ENCODE measurements at regions not wholly inside any gene's neighbourhood (a gene's known extent, or its start where the extent isn't known, plus 50 kb on each side); places are given as distances from the start of the nearest gene placed in this dataset.

DNA sequence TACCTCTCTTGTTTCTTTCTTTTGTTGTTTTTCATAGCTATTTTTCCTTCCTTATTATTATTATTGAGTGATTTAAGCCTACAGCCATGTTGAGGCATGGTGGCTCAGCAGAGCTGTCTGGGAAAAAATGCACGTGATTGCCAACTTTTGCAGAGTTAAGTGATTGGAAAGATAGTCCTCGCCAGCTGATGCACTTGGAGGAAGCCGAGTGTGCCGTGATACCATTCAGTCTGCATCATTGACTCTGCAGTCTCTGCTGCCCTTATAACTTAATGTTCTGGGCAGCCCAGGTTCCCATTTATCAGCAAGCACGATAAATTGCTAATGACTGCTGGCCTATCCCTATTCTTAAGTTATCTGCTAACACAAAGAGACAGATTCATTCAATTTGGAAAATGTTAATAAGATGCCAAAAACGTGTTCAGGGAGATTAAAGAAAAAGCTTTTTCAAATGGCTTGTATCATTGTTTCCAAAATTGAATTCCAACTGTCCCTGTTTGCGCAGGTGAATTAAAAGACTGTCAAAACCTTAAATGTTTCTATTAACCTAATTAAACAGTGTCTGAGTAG is 232.9 kb upstream of the NPY start:
- CTCF ChIA-PET, result no interaction called here
- POLR2A ChIA-PET, result no interaction called here
- Mint-ChIP-seq H3K27ac (no peak overlapping the region), H3K36me3 (no peaks in the 10 kb centered on the region), H3K4me1 (ENCODE audit: low read depth) (peaks cover 6% of the 10 kb centered on the region), H3K4me3 (no peak overlapping the region), H3K9me3 (no peaks in the 10 kb centered on the region), H3K27me3 (peaks cover 11% of the 10 kb centered on the region)
- intact Hi-C loops (cut with micrococcal nuclease), result no loop called here
- DNase-seq, result no peak

- POLR2A ChIA-PET, result no interaction called here
Observed at GRCh38 chr7:24051651-24052050, 232.3 kb upstream of the NPY start.

GRCh38 chr7:24052572-24053260 is 231.3 kb upstream of the NPY start:
- DNase-seq, result no peak
- Mint-ChIP-seq H3K4me3 (no peak overlapping the region), H3K9me3 (no peaks in the 10 kb centered on the region), H3K36me3 (no peaks in the 10 kb centered on the region), H3K27ac (no peak overlapping the region), H3K4me1 (ENCODE audit: low read depth) (peaks cover 6% of the 10 kb centered on the region), H3K27me3 (peaks cover 16% of the 10 kb centered on the region)
- POLR2A ChIA-PET, result no interaction called here
- intact Hi-C loops (cut with micrococcal nuclease), result no loop called here
- CTCF ChIA-PET, result interaction anchor here (0.6 kb wide), 1 partner anchor 748 kb away, joined by 3 read pairs; no protein-coding TSS in a partner anchor

More at GRCh38 chr7:24051651-24052050, 232.3 kb upstream of the NPY start:
- CTCF ChIA-PET, result no interaction called here
- H3K27ac Mint-ChIP-seq, result no peak overlapping the region
- no peaks in the 10 kb centered on the region for H3K9me3 Mint-ChIP-seq
- H3K27me3 Mint-ChIP-seq, result peaks cover 12% of the 10 kb centered on the region
- intact Hi-C loops (cut with micrococcal nuclease), result no loop called here
- H3K4me3 Mint-ChIP-seq, result no peak overlapping the region
- no peak for DNase-seq
- H3K4me1 Mint-ChIP-seq (ENCODE audit: low read depth), result peaks cover 6% of the 10 kb centered on the region
- H3K36me3 Mint-ChIP-seq, result no peaks in the 10 kb centered on the region

GRCh38 chr7:24054236-24054635 is 229.8 kb upstream of the NPY start:
- no peak overlapping the region for H3K4me3 Mint-ChIP-seq
- no peaks in the 10 kb centered on the region for H3K36me3 Mint-ChIP-seq
- ChIA-PET CTCF (no interaction called here), POLR2A (no interaction called here)
- peaks cover 17% of the 10 kb centered on the region for H3K27me3 Mint-ChIP-seq
- no peak overlapping the region for H3K27ac Mint-ChIP-seq
- intact Hi-C loops (cut with micrococcal nuclease), result no loop called here
- no peak for DNase-seq
- peaks cover 6% of the 10 kb centered on the region for H3K4me1 Mint-ChIP-seq (ENCODE audit: low read depth)
- no peaks in the 10 kb centered on the region for H3K9me3 Mint-ChIP-seq

GRCh38 chr7:24057243-24057642 is 226.7 kb upstream of the NPY start:
- no peak for DNase-seq
- no peaks in the 10 kb centered on the region for H3K36me3 Mint-ChIP-seq
- ChIA-PET CTCF (no interaction called here), POLR2A (interaction anchor here (0.6 kb wide), 1 partner anchor 1094 kb away, joined by 5 read pairs; no protein-coding TSS in a partner anchor)
- no peak overlapping the region for H3K27ac Mint-ChIP-seq
- H3K27me3 Mint-ChIP-seq, result peaks cover 18% of the 10 kb centered on the region
- intact Hi-C loops (cut with micrococcal nuclease), result no loop called here
- no peaks in the 10 kb centered on the region for H3K9me3 Mint-ChIP-seq
- H3K4me3 Mint-ChIP-seq, result no peak overlapping the region
- H3K4me1 Mint-ChIP-seq (ENCODE audit: low read depth), result peaks cover 6% of the 10 kb centered on the region

- Mint-ChIP-seq H3K27ac (no peak overlapping the region), H3K4me3 (no peak overlapping the region), H3K9me3 (no peaks in the 10 kb centered on the region), H3K27me3 (peaks cover 17% of the 10 kb centered on the region), H3K4me1 (ENCODE audit: low read depth) (no peaks in the 10 kb centered on the region), H3K36me3 (no peaks in the 10 kb centered on the region)
- CTCF ChIA-PET, result no interaction called here
- POLR2A ChIA-PET, result no interaction called here
- intact Hi-C loops (cut with micrococcal nuclease), result no loop called here
- DNase-seq, result no peak
Observed at GRCh38 chr7:24058953-24059352, 225.0 kb upstream of the NPY start.

- no peaks in the 10 kb centered on the region for H3K36me3 Mint-ChIP-seq
- no peaks in the 10 kb centered on the region for H3K4me1 Mint-ChIP-seq (ENCODE audit: low read depth)
- no peak overlapping the region for H3K27ac Mint-ChIP-seq
- intact Hi-C loops (cut with micrococcal nuclease), result no loop called here
- DNase-seq, result no peak
- H3K27me3 Mint-ChIP-seq, result peaks cover 12% of the 10 kb centered on the region
- no peaks in the 10 kb centered on the region for H3K9me3 Mint-ChIP-seq
- CTCF ChIA-PET, result no interaction called here
- no peak overlapping the region for H3K4me3 Mint-ChIP-seq
- POLR2A ChIA-PET, result no interaction called here
Observed at GRCh38 chr7:24059775-24060174, 224.2 kb upstream of the NPY start.

DNA sequence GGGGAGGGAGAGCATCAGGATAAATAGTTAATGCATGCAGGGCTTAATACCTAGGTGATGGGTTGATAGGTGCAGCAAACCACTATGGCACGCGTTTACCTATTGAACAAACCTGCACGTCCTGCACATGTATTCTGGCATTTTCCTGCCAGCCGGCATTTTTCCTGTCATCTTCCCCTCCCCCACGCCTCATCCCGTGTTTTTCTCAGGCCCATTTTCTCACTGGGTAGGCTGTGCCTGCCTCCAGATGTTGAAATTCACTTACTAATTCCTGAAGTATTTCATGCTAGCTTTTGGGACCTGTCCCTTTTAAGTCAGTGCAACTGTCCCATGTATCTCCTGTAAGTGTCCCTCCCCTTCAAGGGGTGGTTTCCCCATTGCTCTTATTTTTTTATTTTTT is 220.3 kb upstream of the NPY start:
- no peak overlapping the region for H3K27ac Mint-ChIP-seq
- no peak for DNase-seq
- peaks cover 1% of the 10 kb centered on the region for H3K27me3 Mint-ChIP-seq
- ChIA-PET CTCF (interaction anchor here (0.7 kb wide), 1 partner anchor 1148 kb away, joined by 3 read pairs; no protein-coding TSS in a partner anchor), POLR2A (no interaction called here)
- no peak overlapping the region for H3K4me3 Mint-ChIP-seq
- H3K36me3 Mint-ChIP-seq, result no peaks in the 10 kb centered on the region
- no peaks in the 10 kb centered on the region for H3K9me3 Mint-ChIP-seq
- intact Hi-C loops (cut with micrococcal nuclease), result no loop called here
- H3K4me1 Mint-ChIP-seq (ENCODE audit: low read depth), result no peaks in the 10 kb centered on the region

- Mint-ChIP-seq H3K4me3 (no peak overlapping the region), H3K9me3 (no peaks in the 10 kb centered on the region), H3K27me3 (peaks cover 1% of the 10 kb centered on the region), H3K27ac (no peak overlapping the region), H3K36me3 (no peaks in the 10 kb centered on the region), H3K4me1 (ENCODE audit: low read depth) (peaks cover under 1% of the 10 kb centered on the region)
- CTCF ChIA-PET, result interaction anchor here (0.8 kb wide), 1 partner anchor 500 kb away, joined by 3 read pairs; no protein-coding TSS in a partner anchor
- POLR2A ChIA-PET, result interaction anchor here (0.7 kb wide), 1 partner anchor 518 kb away, joined by 3 read pairs; no protein-coding TSS in a partner anchor
- intact Hi-C loops (cut with micrococcal nuclease), result no loop called here
- DNase-seq, result no peak
Observed at GRCh38 chr7:24069751-24070150, 214.2 kb upstream of the NPY start.

- no peak overlapping the region for H3K4me3 Mint-ChIP-seq
- no peaks in the 10 kb centered on the region for H3K9me3 Mint-ChIP-seq
- H3K4me1 Mint-ChIP-seq (ENCODE audit: low read depth), result peaks cover 7% of the 10 kb centered on the region
- CTCF ChIA-PET, result no interaction called here
- intact Hi-C loops (cut with micrococcal nuclease), result no loop called here
- POLR2A ChIA-PET, result no interaction called here
- H3K27me3 Mint-ChIP-seq, result peaks cover 4% of the 10 kb centered on the region
- no peak for DNase-seq
- H3K27ac Mint-ChIP-seq, result no peak overlapping the region
- H3K36me3 Mint-ChIP-seq, result no peaks in the 10 kb centered on the region
Observed at GRCh38 chr7:24073651-24074420, 210.2 kb upstream of the NPY start.

- POLR2A ChIA-PET, result no interaction called here
- DNase-seq, result no peak
- intact Hi-C loops (cut with micrococcal nuclease), result no loop called here
- CTCF ChIA-PET, result no interaction called here
- Mint-ChIP-seq H3K27ac (no peak overlapping the region), H3K4me1 (ENCODE audit: low read depth) (peaks cover 7% of the 10 kb centered on the region), H3K9me3 (no peaks in the 10 kb centered on the region), H3K4me3 (no peak overlapping the region), H3K27me3 (peaks cover 4% of the 10 kb centered on the region), H3K36me3 (no peaks in the 10 kb centered on the region)
Observed at GRCh38 chr7:24075426-24075810, 208.6 kb upstream of the NPY start.

DNA sequence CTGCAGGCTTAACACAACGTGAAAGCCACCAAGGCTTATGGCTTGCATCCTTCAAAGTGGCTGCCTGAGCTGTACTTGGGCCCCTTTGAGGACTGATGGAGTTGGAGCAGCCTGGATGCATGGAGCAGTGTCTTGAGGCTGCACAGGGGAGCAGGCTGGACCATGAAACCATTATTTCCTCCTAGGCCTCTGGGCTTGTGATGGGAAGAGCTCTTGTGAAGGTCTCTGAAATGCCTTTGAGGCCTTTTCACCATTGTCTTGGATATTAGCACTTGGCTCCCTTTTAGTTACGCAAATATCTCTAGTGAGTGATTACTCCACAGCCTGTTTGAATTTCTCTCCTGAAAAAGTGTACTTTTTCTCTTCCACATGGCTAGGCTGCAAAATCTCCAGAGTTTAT is 201.2 kb upstream of the NPY start:
- intact Hi-C loops (cut with micrococcal nuclease), result no loop called here
- ChIA-PET CTCF (no interaction called here), POLR2A (no interaction called here)
- H3K36me3 Mint-ChIP-seq, result peaks cover 2% of the 10 kb centered on the region
- H3K27me3 Mint-ChIP-seq, result no peaks in the 10 kb centered on the region
- no peak for DNase-seq
- H3K4me1 Mint-ChIP-seq (ENCODE audit: low read depth), result no peaks in the 10 kb centered on the region
- peaks cover 9% of the 10 kb centered on the region for H3K9me3 Mint-ChIP-seq
- H3K4me3 Mint-ChIP-seq, result no peak overlapping the region
- H3K27ac Mint-ChIP-seq, result no peak overlapping the region

DNA sequence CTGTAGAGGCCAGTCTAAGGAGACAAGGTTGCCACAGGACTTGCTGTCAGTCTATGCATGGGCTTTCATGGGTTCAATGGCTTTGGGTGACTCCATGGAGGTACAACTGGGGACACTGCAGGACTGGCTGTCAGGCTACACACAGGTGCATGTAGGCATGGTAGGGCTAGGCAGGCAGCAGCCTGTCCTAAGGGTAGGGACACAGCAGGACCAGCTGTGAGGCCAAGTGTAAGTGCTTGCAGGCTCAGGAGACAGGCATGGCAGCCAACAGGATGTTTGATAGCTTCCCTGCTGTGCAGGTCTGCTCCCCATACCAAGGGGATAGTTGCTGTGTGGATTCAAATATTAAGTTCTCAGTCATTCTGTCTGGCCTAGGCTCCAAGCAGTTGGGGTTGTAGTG is 181.0 kb upstream of the NPY start:
- POLR2A ChIA-PET, result no interaction called here
- Mint-ChIP-seq H3K27ac (no peak overlapping the region), H3K4me1 (ENCODE audit: low read depth) (no peaks in the 10 kb centered on the region), H3K4me3 (no peak overlapping the region), H3K27me3 (peaks cover 6% of the 10 kb centered on the region), H3K36me3 (no peaks in the 10 kb centered on the region), H3K9me3 (peaks cover 12% of the 10 kb centered on the region)
- intact Hi-C loops (cut with micrococcal nuclease), result no loop called here
- DNase-seq, result no peak
- CTCF ChIA-PET, result no interaction called here

Data from activated CD4-positive, alpha-beta memory T cell treated with anti-CD3 and anti-CD28 coated beads for 36 hours (primary cell).